Middle frontal gyrus (tissue), 1 donor: ENCODE measurements at regions not wholly inside any gene's neighbourhood (a gene's known extent, or its start where the extent isn't known, plus 50 kb on each side); places are given as distances from the start of the nearest gene placed in this dataset.
A peak's percentile ranks its signal among the peaks of the same experiment; 100 is the strongest.

Experiments
- DNase-seq: peaks from one replicate; pipeline ENCODE4 v3.0.0-alpha.2; 2015; ENCODE audit warnings: low spot score; ENCODE audit errors: extremely low spot score

GRCh38 chr13:44118881-44119280, 239.2 kb downstream of the LACC1 start:
- no peak for DNase-seq

GRCh38 chr13:44120043-44120442, 240.3 kb downstream of the LACC1 start:
- no peak for DNase-seq

GRCh38 chr13:44120849-44121755, 241.4 kb downstream of the LACC1 start:
- DNase-seq, result no peak

GRCh38 chr13:44124352-44124751, 244.6 kb downstream of the LACC1 start:
- no peak for DNase-seq

- no peak for DNase-seq
Measured at GRCh38 chr13:44125943-44126469, 246.3 kb downstream of the LACC1 start.

GRCh38 chr13:44128552-44129001, 245.0 kb upstream of the SERP2 start:
- DNase-seq, result no peak

- no peak for DNase-seq
Measured at GRCh38 chr13:44129418-44129817, 244.2 kb upstream of the SERP2 start.

- no peak for DNase-seq
Measured at GRCh38 chr13:44131069-44131614, 242.5 kb upstream of the SERP2 start.

GRCh38 chr13:44132710-44133109, 240.9 kb upstream of the SERP2 start:
- DNase-seq, result no peak

GRCh38 chr13:44133626-44134025, 240.0 kb upstream of the SERP2 start:
- DNase-seq, result no peak

GRCh38 chr13:44135566-44135965, 238.1 kb upstream of the SERP2 start:
- DNase-seq, result no peak

- DNase-seq, result no peak
Measured at GRCh38 chr13:44136696-44137268, 236.8 kb upstream of the SERP2 start.

GRCh38 chr13:44137466-44137865, 236.2 kb upstream of the SERP2 start:
- no peak for DNase-seq

- no peak for DNase-seq
Measured at GRCh38 chr13:44140146-44140545, 233.5 kb upstream of the SERP2 start.

GRCh38 chr13:44140888-44141724, 232.5 kb upstream of the SERP2 start:
- DNase-seq, result no peak

GRCh38 chr13:44141725-44142539, 231.7 kb upstream of the SERP2 start:
- peak; percentile 95 for DNase-seq

- no peak for DNase-seq
Measured at GRCh38 chr13:44142540-44142867, 231.1 kb upstream of the SERP2 start.

- DNase-seq, result no peak
Measured at GRCh38 chr13:44142941-44143665, 230.5 kb upstream of the SERP2 start.

GRCh38 chr13:44146138-44146537, 227.5 kb upstream of the SERP2 start:
- DNase-seq, result no peak

- no peak for DNase-seq
Measured at GRCh38 chr13:44147233-44147632, 226.4 kb upstream of the SERP2 start.
